ENCODE measurements at regions not wholly inside any gene's neighbourhood (a gene's known extent, or its start where the extent isn't known, plus 50 kb on each side); places are given as distances from the start of the nearest gene placed in this dataset.

GRCh38 chr15:88716543-88717381, 77.9 kb downstream of the ISG20 start:
- Histone ChIP-seq H2AFZ (replicated peaks; ENCODE audit: low read length, poor library complexity) (no peak overlapping the region), H3K36me3 (ENCODE audit: control insufficient read depth, insufficient read depth, low read length) (no peaks in the 10 kb centered on the region), H3K27ac (ENCODE audit: insufficient read depth, low read length) (no peak overlapping the region), H3K79me1 (ENCODE audit: low read depth in 1 of 2, low read length in 2 of 2) (no peaks in the 10 kb centered on the region), H3K27me3 (ENCODE audit: control insufficient read depth, insufficient read depth, low read length) (peaks cover 43% of the 10 kb centered on the region), H2AK9ac (replicated peaks; ENCODE audit: low read depth, low read length, poor library complexity) (no peak overlapping the region), H3K9me1 (ENCODE audit: insufficient read depth, low read length) (no peaks in the 10 kb centered on the region), H3K9ac (ENCODE audit: low read depth, low read length) (no peak overlapping the region), H3K14ac (replicated peaks; ENCODE audit: low read depth, low read length) (no peak overlapping the region), H4K91ac (ENCODE audit: insufficient read depth, low read depth, low read length) (no peak overlapping the region), H3K18ac (ENCODE audit: low read depth, low read length) (no peak overlapping the region), H3K4me1 (ENCODE audit: control insufficient read depth, insufficient read depth, low read length) (no peaks in the 10 kb centered on the region), H3K9me3 (ENCODE audit: control insufficient read depth, insufficient read depth, low read length) (no peaks in the 10 kb centered on the region), H3K23ac (ENCODE audit: low read depth, low read length) (no peak overlapping the region), H2BK15ac (ENCODE audit: low read depth, low read length) (no peak overlapping the region), H3K4me2 (ENCODE audit: low read depth, low read length) (no peak overlapping the region), H2BK20ac (ENCODE audit: low read depth, low read length) (no peak overlapping the region), H3K4ac (ENCODE audit: low read depth, low read length) (no peak overlapping the region), H2AK5ac (ENCODE audit: low read depth, low read length) (no peak overlapping the region), H3K4me3 (ENCODE audit: insufficient read depth, low read depth, low read length) (no peak overlapping the region), H2BK5ac (ENCODE audit: low read depth, low read length, poor library complexity, severe bottlenecking) (no peak overlapping the region), H4K20me1 (ENCODE audit: insufficient read depth, low read length) (no peaks in the 10 kb centered on the region), H3K56ac (ENCODE audit: extremely low read depth, insufficient read depth, low read length) (no peak overlapping the region), H4K5ac (ENCODE audit: low read depth, low read length) (no peak overlapping the region), H4K8ac (ENCODE audit: low read depth in 2 of 2, low read length in 2 of 2) (no peak overlapping the region), H2BK120ac (ENCODE audit: low read depth, low read length) (no peak overlapping the region)
- BruUV-seq (replicated peaks), result no TSS peak
- ATAC-seq (ENCODE audit: low read depth), result no peak
- intact Hi-C loops (cut with micrococcal nuclease) (no loop called here), dilution Hi-C loops (cut with HindIII; ENCODE audit: low sequenced_read_pairs, unreplicated experiment) (no loop called here), in situ Hi-C loops (cut with MboI; ENCODE audit: low sequenced_read_pairs) (no loop called here)
- ChIA-PET POLR2A (ENCODE audit: unreplicated experiment) (no interaction called here), CTCF (no interaction called here)
- 68% methylated on average over 6 of the region's 20 CpGs; no CpG with 5 or more reads in 1 of the 2 experiments for WGBS, 2 experiments (ENCODE audit: extremely low coverage in 2 of 2, insufficient read length in 1 of 2)
- TF ChIP-seq CHD1 (IDR thresholded peaks at IDR 0.05; ENCODE audit: low read depth, low read length) (no peak), FOS (IDR thresholded peaks at IDR 0.05; ENCODE audit: low read depth, low read length) (no peak), MAZ (IDR thresholded peaks at IDR 0.05; ENCODE audit: borderline replicate concordance, low read depth, low read length) (no peak), RFX5 (IDR thresholded peaks at IDR 0.05; ENCODE audit: low read depth, low read length) (no peak), SMC3 (IDR thresholded peaks at IDR 0.05; ENCODE audit: low read depth, low read length) (no peak), RCOR1 (IDR thresholded peaks at IDR 0.05; ENCODE audit: insufficient replicate concordance, low read length) (no peak), MAFK (IDR thresholded peaks at IDR 0.05; ENCODE audit: low read depth, low read length) (no peak), CEBPB (IDR thresholded peaks at IDR 0.05; ENCODE audit: low read depth, low read length) (no peak), RAD21 (IDR thresholded peaks at IDR 0.05; ENCODE audit: low read length) (no peak), POLR2A (IDR thresholded peaks at IDR 0.05; ENCODE audit: low read depth, low read length) (no peak), CTCF (conservative IDR thresholded peaks at IDR 0.05; ENCODE audit: low read depth, low read length) (no peak)
- no peak for DNase-seq

Data from IMR-90 (cell line).